ENCODE measurements at regions not wholly inside any gene's neighbourhood (a gene's known extent, or its start where the extent isn't known, plus 50 kb on each side); places are given as distances from the start of the nearest gene placed in this dataset.

GRCh38 chr12:19657732-19658130, 218.4 kb downstream of the AEBP2 start:
- TF ChIP-seq EZH2 (IDR thresholded peaks at IDR 0.05; ENCODE audit: borderline replicate concordance, insufficient read depth, low read depth, low read length, poor library complexity, severe bottlenecking) (no peak), CTCF (IDR thresholded peaks at IDR 0.05) (no peak)

All from B cell (primary cell).